MM.1S (cell line): ENCODE measurements at regions not wholly inside any gene's neighbourhood (a gene's known extent, or its start where the extent isn't known, plus 50 kb on each side); places are given as distances from the start of the nearest gene placed in this dataset.

Experiments
- EZH2 ChIP-seq: fragments of 300-600 bp; sonication (generic); optimal IDR thresholded peaks from 2 replicates; pipeline ENCODE3; 2017; ENCODE audit warnings: low read depth, mild to moderate bottlenecking, antibody characterized with exemption, low read length, mixed read lengths
- EZH2phosphoT487 ChIP-seq: fragments of 300-600 bp; sonication (generic); IDR thresholded peaks from 2 replicates; pipeline ENCODE4 v1.6.1; 2018; ENCODE audit warnings: antibody characterized with exemption, low read length
- TF ChIP-seq, protein P1 (sequence below): fragments of 300-600 bp; sonication (generic); IDR thresholded peaks from 2 replicates; pipeline ENCODE4 v1.5.1; 2016; ENCODE audit warnings: antibody characterized with exemption, low read length, mixed read lengths

DNA sequence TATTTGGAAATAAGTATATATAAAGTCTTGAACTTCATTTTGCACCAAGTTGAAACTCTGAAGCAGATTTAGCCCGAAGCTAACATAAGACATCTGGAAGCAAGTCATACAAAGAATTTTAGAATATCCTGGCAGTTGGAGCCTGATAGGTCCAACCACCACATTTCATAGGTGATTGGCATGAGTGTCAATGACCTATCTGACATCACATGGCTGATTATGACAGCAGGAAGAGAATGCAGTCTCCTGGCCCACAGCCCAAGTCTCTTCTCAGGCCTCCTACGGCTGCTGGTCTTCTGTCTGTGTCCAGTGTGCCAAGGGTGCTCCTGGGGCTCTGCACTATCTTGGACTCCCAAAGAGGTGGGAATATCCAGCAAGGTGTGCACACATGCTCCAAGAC, 325.7 kb upstream of the ACVR2A start:
- TF ChIP-seq, protein P1, sequence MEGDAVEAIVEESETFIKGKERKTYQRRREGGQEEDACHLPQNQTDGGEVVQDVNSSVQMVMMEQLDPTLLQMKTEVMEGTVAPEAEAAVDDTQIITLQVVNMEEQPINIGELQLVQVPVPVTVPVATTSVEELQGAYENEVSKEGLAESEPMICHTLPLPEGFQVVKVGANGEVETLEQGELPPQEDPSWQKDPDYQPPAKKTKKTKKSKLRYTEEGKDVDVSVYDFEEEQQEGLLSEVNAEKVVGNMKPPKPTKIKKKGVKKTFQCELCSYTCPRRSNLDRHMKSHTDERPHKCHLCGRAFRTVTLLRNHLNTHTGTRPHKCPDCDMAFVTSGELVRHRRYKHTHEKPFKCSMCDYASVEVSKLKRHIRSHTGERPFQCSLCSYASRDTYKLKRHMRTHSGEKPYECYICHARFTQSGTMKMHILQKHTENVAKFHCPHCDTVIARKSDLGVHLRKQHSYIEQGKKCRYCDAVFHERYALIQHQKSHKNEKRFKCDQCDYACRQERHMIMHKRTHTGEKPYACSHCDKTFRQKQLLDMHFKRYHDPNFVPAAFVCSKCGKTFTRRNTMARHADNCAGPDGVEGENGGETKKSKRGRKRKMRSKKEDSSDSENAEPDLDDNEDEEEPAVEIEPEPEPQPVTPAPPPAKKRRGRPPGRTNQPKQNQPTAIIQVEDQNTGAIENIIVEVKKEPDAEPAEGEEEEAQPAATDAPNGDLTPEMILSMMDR = no peak
- TF ChIP-seq EZH2phosphoT487 (no peak), EZH2 (no peak)
